Right lobe of liver (tissue), 4 donors: ENCODE measurements at regions not wholly inside any gene's neighbourhood (a gene's known extent, or its start where the extent isn't known, plus 50 kb on each side); places are given as distances from the start of the nearest gene placed in this dataset.

ENCODE experiments used
- CTCF ChIP-seq, 4 donors: fragments of 200-600 bp in 3 of 4; fragments of 450-650 bp in 1 of 4; IDR thresholded peaks; one replicate each; pipeline versions ENCODE4 v1.5.1 to v1.8.0; 2016 to 2022; ENCODE audit warnings: antibody characterized with exemption in 4 of 4, mild to moderate bottlenecking in 2 of 4
- POLR2A ChIP-seq: fragments of 450-650 bp; IDR thresholded peaks from one replicate; pipeline ENCODE4 v1.6.1; 2017; ENCODE audit warnings: antibody characterized with exemption, mild to moderate bottlenecking
- donor health status: DM: no; HTN: no; CAD: no.
- donor health status: DM: no; HTN: no; CAD: no.
- donor health status: DM: no; HTN: yes; CAD: no.

- TF ChIP-seq CTCF (IDR thresholded peaks at IDR 0.05) (no peak), POLR2A (no peak)
These were observed 1346.8 kb upstream of the CELF2 start for GRCh38 chr10:9670911-9671310.
